Right ventricle myocardium superior (tissue), 1 donor: ENCODE measurements at regions not wholly inside any gene's neighbourhood (a gene's known extent, or its start where the extent isn't known, plus 50 kb on each side); places are given as distances from the start of the nearest gene placed in this dataset.
A peak's percentile ranks its signal among the peaks of the same experiment; 100 is the strongest.

ENCODE experiments used
- ATAC-seq: fragments of 200-7000 bp; cut with Tn5 transposase; one replicate; pipeline ENCODE4 v1.9.1; 2020; ENCODE audit warnings: mild to moderate bottlenecking; ENCODE audit not compliant: poor library complexity
- DNase-seq: peaks from one replicate; pipeline ENCODE4 v3.0.0-alpha.2; 2020
- intact Hi-C: fragments of 100-400 bp; cut with DNase I; formaldehyde crosslinking; loops from one replicate; pipeline ENCODE4 v1.11.2; 2022
- donor health status: DM: no; HTN: yes; CAD: no; lungs with severe emphysema.

DNA sequence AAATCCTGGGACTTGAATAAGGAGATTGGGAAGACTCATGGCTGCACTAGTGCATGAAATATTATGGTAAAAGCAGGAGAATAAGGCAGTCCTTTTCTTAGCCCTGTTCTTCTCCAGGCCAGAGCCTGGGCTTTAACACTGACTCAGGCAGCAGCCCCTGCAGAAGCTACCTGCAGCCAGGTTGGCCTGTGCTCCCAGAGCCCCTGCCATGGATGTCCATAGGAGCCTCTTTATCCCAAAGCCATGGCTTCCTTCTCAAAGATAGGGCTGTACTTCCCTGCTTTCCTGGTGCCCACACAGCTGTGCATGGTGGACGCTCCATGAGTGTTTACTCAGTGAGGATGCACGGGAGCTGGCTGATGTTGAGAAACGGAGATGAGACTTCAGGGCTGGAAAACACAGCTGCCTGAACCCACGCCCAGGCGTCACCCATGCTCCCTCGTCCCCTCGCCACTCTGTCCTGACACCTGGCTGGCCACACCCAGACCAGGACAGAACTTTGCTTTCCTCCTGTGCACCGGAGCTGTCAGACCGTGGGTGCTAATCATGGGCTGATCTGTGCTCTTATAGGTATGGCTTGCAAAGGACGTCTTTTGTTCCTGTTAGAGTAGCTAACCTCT lies 135.5 kb downstream of the GLI2 start:
- ATAC-seq = no peak
- DNase-seq = no peak
- intact Hi-C loops = no loop called here

DNA sequence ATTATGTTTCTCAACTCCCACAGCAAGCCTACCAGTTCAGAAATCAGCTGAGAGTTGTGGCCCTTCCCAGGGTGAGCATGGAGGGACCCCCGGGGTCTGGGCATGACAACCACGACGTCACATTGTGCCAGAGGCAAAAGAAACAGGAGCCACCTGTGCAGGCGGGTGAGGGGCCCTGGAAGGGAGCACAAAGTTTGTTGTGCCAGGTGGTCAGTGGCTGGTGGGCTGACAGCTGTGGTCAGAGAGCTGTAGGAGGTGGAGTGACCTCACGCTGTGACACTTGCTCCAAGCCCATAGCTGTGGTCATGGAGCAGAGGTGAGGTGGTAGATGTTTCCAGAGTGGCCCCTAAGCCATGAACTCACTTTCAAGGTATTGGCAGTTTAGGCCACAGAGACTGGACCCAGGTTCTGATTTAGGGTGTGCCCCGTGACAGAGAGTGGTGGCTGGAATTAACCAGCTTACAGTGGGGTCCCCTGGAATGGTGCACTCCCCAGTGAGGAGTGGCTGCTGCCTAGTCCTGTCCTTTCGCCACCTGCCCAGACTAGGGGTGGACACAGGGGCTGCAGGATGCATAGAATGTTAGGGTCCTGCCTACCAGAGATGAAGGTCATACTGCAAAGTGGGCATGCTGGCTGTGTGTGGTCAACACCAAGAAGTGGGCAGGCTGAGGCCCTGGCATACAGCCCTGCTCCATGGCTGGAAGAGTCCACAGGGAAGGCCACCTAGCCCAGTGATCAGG lies 136.4 kb downstream of the GLI2 start:
- DNase-seq (no peak), ATAC-seq (no peak)
- intact Hi-C loops = no loop called here

GRCh38 chr2:120873958-120874887 lies 138.6 kb downstream of the GLI2 start:
- DNase-seq (no peak), ATAC-seq (peak; percentile 47)
- intact Hi-C loops = no loop called here

DNA sequence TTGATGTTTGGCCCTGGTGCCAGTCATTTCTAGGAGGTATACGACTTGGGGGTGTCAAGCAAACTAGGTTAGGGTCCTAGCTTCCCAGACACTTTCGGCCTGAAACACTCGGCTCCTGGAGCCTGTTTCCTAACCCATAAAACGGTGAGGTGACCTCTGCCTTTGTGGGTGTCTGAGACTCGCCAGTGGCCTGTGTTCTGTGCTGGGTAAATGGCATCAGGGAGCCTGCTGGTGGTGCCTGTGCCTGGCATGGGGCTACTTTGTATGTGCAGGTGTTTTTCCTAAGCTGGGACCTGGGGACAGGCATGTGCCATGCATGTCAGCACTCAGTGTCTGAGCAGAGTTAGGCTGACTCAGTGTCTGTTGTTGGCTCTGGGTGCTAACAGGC lies 139.2 kb downstream of the GLI2 start:
- DNase-seq (no peak), ATAC-seq (no peak)
- intact Hi-C loops = no loop called here

- DNase-seq (peak; percentile 64), ATAC-seq (peak; percentile 46)
- intact Hi-C loops = no loop called here
These were observed 139.8 kb downstream of the GLI2 start for GRCh38 chr2:120875431-120875830.

DNA sequence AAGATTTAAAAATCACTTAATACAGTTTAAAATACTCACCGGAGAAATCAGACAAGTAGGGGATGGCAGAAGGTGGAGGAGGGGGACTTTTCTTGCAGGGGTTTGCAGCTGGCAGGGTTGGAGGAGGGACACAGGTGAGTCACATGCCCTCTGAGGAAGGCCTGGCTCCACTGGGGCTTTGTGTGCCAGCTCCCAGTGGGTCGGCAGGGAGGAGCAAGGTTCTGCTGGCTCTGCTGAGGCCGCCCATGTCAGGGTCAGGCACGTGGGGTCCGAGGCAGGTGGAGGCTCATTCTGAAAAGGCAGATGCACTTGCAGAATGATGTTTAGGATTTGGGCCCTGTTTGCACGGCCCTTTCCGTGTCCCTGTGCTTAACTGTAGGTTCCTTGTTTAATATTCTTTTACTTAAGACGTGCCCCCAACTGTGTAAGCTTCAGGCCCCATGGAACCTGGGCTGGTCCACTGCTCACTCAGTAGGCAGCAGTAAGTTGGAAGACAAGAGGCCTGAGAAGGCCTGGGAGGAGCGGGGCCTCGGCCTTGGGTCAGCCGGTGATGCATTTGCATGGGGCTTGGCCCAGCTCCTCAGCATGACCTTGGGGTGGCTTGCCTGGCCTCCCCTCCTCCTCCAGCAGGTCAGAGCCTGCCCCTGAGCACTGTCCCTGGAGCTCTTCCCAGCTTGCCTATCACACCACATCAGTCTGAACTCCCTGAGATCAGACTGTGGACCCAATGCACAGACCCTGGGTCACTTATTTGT lies 141.0 kb downstream of the GLI2 start:
- ATAC-seq = no peak
- no peak for DNase-seq
- intact Hi-C loops = no loop called here

GRCh38 chr2:120877409-120877808 lies 141.7 kb downstream of the GLI2 start:
- DNase-seq (no peak), ATAC-seq (no peak)
- intact Hi-C loops = no loop called here

GRCh38 chr2:120878970-120879369 lies 143.3 kb downstream of the GLI2 start:
- ATAC-seq (no peak), DNase-seq (peak; percentile 33)
- intact Hi-C loops = no loop called here

DNA sequence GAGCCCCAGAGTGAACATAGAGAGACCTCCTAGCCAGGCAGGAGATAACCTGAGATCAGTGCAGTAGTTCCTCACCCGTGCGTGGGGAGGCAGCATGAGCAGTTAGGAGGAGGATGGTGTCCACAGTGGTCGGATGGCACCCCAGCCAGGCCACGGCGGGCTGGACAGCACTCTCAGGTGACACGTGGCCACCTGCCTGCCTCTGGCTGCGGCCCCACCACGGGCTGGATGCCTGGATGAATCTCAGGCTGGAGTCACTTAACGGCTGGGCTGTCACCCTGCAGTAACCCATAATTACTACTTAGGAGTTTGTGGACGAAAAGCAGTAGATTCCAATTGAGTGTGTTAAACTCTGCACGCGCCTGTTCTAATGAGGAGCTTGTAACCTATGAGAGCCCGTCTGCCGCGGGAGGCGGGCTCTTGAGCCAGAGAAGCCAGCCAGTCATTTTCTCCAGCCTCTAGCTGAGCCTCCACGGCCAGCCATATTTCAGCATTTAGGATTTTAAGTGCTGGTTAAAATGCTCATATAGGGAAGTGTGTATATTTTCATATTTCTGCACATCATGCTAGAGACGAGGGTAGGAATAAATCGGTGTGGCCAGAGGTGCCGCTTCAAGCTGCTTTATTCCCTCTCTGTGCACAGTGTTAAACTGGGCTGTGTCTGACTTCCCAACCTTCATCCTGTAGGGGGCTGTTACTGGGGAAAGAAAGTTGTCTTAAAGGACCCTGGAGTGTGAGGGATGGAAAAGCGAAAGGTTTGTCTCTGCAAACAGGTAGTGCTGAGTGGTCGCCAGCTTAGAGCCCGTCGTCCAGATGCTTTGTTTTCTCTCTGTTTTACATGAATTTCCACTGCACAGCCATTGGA lies 144.0 kb downstream of the GLI2 start:
- no peak for ATAC-seq
- peak; percentile 34 for DNase-seq

DNA sequence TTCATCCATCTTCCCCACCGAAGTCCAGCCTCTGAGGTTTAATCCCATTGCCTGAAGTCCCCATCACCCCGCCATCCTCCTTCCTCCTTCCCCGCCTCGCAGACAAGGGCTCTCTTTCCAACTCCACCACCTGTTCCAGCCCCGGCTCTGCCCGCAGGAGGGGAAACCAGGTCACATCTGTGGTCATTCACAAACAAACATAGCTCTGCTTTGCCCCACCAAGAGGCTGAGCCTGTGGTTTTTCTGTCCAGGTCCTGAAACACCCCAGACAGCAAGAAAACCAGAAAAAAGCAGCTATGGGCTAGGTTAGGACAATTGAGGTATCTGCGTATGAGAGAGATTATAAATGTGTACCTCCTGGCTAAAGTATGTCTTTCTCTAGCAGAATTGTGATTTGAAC lies 144.7 kb downstream of the GLI2 start:
- no peak for DNase-seq
- intact Hi-C loops = no loop called here
- no peak for ATAC-seq

More for the DNA sequence above, 144.0 kb downstream of the GLI2 start:
- intact Hi-C loops = no loop called here

DNA sequence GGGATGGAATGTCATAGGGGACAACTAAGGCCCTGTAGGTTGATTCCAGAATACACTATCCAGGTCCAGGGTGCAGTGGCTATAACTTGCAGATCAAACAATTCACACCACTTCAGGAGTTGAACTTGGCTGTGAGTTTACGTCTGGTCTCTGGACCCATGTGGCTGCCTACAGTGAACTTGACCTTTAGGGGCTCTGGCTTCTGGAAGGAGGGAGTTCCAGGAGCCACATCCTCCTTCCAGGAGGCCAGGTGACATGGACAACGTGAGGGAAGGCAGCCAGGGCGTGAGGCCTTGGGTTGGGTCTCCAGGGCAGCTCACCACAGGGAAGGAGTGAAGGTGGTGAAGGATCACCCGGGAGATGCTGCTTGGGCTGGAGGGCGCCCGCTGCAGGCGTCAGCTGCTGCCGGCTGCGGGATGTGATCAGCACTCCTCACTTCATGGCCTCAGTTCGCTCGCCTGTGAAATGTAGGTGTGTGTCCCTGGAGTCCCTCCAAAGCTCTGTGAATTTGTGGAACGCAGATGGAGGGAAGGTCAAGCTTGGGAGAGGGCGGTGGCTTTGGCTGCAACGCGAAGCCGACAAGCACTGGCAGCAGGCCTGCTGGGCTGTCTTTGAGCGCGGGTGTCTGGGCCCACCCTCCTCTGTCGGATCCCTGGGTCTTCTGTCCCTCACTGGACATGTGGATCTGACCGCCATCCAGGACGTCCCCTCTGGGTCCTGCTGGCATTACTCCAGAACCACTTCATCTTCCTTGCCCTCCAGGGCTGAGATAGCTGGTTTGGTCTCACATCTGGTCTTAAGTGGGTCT lies 146.5 kb downstream of the GLI2 start:
- intact Hi-C loops = no loop called here
- DNase-seq (peak; percentile 71), ATAC-seq (peak; percentile 67)

DNA sequence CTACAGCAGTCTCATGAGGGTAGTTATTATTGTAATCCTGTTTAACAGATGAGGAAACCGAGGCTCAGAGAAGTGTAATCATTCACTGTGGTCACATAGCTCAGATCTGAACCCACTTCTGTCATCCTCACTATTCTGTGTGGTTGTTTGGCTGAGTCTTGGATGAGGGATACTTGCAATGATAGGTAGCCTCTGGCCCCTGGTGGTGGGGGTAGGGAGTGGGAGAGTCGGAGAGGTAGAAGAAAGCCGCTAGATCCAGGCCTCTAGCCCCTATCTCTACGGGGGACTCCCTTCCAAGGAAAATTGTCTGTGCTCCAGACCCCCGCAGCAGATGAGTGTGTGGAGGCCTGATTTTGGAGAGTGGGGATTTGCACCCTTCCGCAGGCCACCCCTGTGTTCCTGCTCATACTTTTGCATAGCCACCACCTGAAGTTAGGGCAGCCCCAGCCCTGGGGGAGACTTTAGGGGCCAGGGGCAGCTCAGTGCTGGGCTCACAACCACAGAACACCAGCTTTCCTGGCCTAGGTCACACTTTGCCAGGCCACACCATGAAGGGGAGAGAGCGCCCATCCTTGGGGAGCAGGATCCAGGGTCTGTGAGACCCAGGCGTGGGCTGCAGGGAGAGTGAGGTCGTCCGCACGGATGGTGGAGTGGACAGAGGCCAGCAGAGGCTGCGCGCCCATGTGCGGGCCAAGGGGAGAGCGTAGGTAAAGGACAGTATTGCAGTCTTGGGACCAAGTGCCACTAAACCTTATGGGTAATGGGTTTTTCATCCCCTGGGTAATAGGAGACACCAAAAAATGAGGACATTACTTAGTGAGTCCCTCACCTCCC lies 148.2 kb downstream of the GLI2 start:
- DNase-seq = peak; percentile 18
- ATAC-seq = no peak
- intact Hi-C loops = no loop called here

DNA sequence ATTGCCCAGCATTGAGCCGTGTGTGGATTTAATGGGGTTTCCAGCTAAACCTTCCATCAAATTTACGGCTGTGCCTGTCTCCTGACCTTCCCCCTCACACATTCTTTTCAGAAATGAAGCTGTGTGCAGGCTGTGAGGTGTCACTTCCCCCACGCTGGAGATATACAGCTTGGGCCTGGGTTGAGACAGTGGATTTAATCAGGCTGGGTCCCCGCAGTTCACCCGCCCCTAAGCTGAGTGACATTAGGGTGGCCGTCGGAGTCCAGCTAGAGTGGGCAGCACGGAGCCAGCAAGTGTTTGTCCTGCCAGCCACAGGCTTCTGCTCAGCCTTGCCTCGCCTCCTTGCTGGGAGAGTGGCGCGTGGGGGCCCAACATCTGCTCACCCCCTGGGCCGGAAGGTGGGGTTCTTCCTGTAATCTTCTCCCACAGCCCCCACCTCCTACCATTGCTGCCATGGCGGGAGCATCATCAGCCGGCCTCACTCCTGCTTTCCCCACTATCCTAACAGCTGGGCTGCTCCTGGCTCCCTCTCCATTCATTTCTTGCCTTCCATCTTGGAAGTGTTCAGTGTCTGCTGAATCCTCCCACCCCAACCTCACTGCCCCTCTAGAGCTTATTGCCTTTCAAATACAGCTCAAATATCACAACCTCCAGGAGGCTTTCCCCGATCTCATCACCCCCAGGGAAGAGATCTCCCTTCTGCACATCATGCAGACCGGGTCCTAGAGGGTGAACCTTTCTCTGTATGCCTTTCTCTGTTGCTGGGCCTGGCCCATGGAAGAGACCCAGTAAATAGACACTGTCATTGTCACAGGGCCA lies 149.0 kb downstream of the GLI2 start:
- no peak for ATAC-seq
- no peak for DNase-seq
- intact Hi-C loops = no loop called here

DNA sequence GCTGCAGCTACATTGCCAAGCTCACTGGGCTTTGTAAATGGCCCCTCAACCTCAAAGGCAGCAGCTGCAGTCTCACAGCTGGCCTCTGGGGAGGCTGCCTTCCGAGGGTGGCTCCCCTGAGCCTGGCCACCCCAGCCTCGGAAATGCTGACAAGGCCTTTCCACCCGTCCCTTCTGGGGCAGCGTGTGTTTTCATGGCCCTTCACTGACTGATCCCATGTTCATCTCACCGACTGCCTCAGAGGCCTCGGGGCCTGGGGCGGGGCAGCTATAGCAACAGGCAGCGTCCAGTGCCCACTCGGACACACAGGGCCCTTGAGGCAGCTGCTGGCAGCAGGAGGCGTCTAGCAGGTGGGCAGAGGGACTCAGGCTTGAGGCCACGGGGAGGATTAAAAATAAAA lies 149.7 kb downstream of the GLI2 start:
- ATAC-seq (no peak), DNase-seq (peak; percentile 36)
- intact Hi-C loops = no loop called here

DNA sequence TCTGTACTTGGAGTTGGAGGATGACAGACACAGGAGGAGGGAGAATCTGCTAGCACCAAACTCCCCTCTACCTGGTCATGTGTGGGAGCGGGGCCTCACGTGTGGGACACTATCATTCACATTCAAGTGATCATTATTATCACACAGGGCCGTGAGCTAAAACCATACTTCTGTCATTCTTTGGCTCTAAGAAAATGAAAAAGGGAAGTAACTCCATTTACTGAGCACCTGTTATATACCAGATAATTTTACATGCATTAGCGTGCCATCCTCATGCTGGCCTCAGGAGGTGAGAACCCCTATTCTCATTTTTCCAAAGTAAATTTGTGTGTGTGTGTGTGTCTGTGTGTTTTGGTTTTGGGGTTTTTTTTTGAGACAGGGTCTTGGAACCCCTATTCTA lies 150.1 kb downstream of the GLI2 start:
- intact Hi-C loops = no loop called here
- ATAC-seq = no peak

More for the DNA sequence above, 150.1 kb downstream of the GLI2 start:
- DNase-seq = peak; percentile 17
